ENCODE measurements at regions not wholly inside any gene's neighbourhood (a gene's known extent, or its start where the extent isn't known, plus 50 kb on each side); places are given as distances from the start of the nearest gene placed in this dataset.

DNA sequence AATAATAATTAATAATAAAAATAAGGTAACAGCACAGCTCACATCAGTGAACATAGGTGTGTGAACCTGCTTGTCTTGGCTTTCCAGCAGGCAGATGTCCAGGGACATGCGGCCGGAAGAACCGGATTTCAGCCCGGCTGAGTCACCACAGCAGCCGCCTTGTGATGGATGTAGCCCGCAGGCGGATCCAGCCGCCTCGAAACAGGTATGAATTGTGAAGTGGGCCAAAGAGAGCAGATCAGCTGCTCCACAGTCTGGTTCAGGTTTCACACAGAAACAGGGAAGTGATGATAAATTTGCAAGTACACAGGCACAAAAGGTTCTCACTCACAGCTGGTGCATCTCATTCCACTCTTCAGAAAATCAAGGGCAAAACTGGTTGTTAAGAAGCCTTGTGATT lies 55.1 kb downstream of the ID4 start:
- POLR2A ChIA-PET (ENCODE audit: partially characterized antibody): no interaction called here
- CTCF ChIA-PET (ENCODE audit: partially characterized antibody): no interaction called here
- H2BK15ac ChIP-seq (ENCODE audit: low read length): no peak overlapping the region

More for the DNA sequence above, 55.1 kb downstream of the ID4 start:
- peak overlapping the region; percentile 68; the same call in 1 of the 2 replicates for H2AFZ ChIP-seq (ENCODE audit: low read length)
- H3K9ac ChIP-seq (replicated peaks in 1 of 4; ENCODE audit: extremely low read depth in 1 of 4, low read depth in 3 of 4, low read length in 3 of 4): no peak overlapping the region
- no peaks in the 10 kb centered on the region for H3K4me1 ChIP-seq (replicated peaks in 1 of 4; ENCODE audit: control insufficient read depth in 3 of 4, insufficient read depth in 4 of 4, low read length in 3 of 4)
- no peaks in the 10 kb centered on the region for H3K36me3 ChIP-seq (ENCODE audit: control insufficient read depth in 2 of 4, insufficient read depth in 4 of 4, low read length in 3 of 4)
- H2BK5ac ChIP-seq (ENCODE audit: low read depth, low read length): no peak overlapping the region
- no peak overlapping the region for H2BK12ac ChIP-seq (ENCODE audit: low read depth, low read length)
- no peaks in the 10 kb centered on the region for H3K79me2 ChIP-seq (ENCODE audit: control insufficient read depth in 1 of 2, insufficient read depth in 2 of 2, low read length in 2 of 2)
- FAIRE-seq: no peak
- peaks cover 0 to 4% of the 10 kb centered on the region in 2 experiments; a peak in 1 of 4 replicates for H3K9me3 ChIP-seq (ENCODE audit: insufficient read depth in 2 of 2, low read depth in 1 of 2, low read length in 1 of 2)
- H4K5ac ChIP-seq (ENCODE audit: insufficient read length, low read depth, low read length): no peak overlapping the region
- TF ChIP-seq RXRA (IDR thresholded peaks at IDR 0.05; ENCODE audit: insufficient read depth, low read depth, low read length): no peak
- no peak for TF ChIP-seq EGR1 (IDR thresholded peaks at IDR 0.05; ENCODE audit: borderline replicate concordance, low read depth, low read length)
- TF ChIP-seq, protein P1, sequence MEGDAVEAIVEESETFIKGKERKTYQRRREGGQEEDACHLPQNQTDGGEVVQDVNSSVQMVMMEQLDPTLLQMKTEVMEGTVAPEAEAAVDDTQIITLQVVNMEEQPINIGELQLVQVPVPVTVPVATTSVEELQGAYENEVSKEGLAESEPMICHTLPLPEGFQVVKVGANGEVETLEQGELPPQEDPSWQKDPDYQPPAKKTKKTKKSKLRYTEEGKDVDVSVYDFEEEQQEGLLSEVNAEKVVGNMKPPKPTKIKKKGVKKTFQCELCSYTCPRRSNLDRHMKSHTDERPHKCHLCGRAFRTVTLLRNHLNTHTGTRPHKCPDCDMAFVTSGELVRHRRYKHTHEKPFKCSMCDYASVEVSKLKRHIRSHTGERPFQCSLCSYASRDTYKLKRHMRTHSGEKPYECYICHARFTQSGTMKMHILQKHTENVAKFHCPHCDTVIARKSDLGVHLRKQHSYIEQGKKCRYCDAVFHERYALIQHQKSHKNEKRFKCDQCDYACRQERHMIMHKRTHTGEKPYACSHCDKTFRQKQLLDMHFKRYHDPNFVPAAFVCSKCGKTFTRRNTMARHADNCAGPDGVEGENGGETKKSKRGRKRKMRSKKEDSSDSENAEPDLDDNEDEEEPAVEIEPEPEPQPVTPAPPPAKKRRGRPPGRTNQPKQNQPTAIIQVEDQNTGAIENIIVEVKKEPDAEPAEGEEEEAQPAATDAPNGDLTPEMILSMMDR (IDR thresholded peaks at IDR 0.05; ENCODE audit: control extremely low read depth in 1 of 3, insufficient read depth in 1 of 3, low read depth in 1 of 3, low read length in 3 of 3): no peak
- TF ChIP-seq KDM5A (IDR thresholded peaks at IDR 0.05; ENCODE audit: low read length): no peak
- TF ChIP-seq POLR2A (IDR thresholded peaks at IDR 0.05; ENCODE audit: control extremely low read depth in 1 of 2, low read depth in 2 of 2, low read length in 2 of 2): no peak
- TF ChIP-seq, protein P2, sequence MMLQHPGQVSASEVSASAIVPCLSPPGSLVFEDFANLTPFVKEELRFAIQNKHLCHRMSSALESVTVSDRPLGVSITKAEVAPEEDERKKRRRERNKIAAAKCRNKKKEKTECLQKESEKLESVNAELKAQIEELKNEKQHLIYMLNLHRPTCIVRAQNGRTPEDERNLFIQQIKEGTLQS (IDR thresholded peaks at IDR 0.05; ENCODE audit: insufficient read depth, low read depth, low read length): no peak
- no peak for TF ChIP-seq NRF1 (IDR thresholded peaks at IDR 0.05; ENCODE audit: low read depth, low read length)
- TF ChIP-seq, protein P3, sequence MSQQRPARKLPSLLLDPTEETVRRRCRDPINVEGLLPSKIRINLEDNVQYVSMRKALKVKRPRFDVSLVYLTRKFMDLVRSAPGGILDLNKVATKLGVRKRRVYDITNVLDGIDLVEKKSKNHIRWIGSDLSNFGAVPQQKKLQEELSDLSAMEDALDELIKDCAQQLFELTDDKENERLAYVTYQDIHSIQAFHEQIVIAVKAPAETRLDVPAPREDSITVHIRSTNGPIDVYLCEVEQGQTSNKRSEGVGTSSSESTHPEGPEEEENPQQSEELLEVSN (IDR thresholded peaks at IDR 0.05): no peak
- no peak for TF ChIP-seq EZH2 (IDR thresholded peaks at IDR 0.05; ENCODE audit: low read depth, low read length, severe bottlenecking)
- TF ChIP-seq SRF (IDR thresholded peaks at IDR 0.05; ENCODE audit: low read depth, low read length): no peak
- no peak for TF ChIP-seq BRCA1 (IDR thresholded peaks at IDR 0.05; ENCODE audit: low read depth, low read length)
- no peak overlapping the region for H2BK120ac ChIP-seq (replicated peaks; ENCODE audit: low read depth, low read length)
- no peak overlapping the region for H3K56ac ChIP-seq (replicated peaks; ENCODE audit: insufficient read length, low read depth, low read length)
- H3K79me1 ChIP-seq (ENCODE audit: low read depth, low read length): no peaks in the 10 kb centered on the region; the same call in 1 of the 2 replicates
- H2AK5ac ChIP-seq (ENCODE audit: low read depth, low read length): no peak overlapping the region
- H3K4me2 ChIP-seq (ENCODE audit: insufficient read depth in 1 of 2, low read depth in 2 of 2, low read length in 2 of 2): no peak overlapping the region
- no peak overlapping the region for H2BK20ac ChIP-seq (ENCODE audit: low read length)
- no peak overlapping the region for H3K23ac ChIP-seq (ENCODE audit: insufficient read length)
- no peak overlapping the region for H3K18ac ChIP-seq (ENCODE audit: extremely low read depth, low read length)
- no peak overlapping the region for H3K4me3 ChIP-seq (ENCODE audit: extremely low read depth in 1 of 4, insufficient read depth in 2 of 4, low read depth in 3 of 4, low read length in 4 of 4)
- no peaks in the 10 kb centered on the region for H3K27me3 ChIP-seq (replicated peaks in 1 of 4; ENCODE audit: control insufficient read depth in 3 of 4, extremely low read depth in 1 of 4, insufficient read depth in 3 of 4, low read length in 3 of 4)
- no peaks in the 10 kb centered on the region for H4K20me1 ChIP-seq (replicated peaks in 1 of 2; ENCODE audit: control insufficient read depth in 1 of 2, insufficient read depth in 2 of 2, low read length in 2 of 2)
- 97% methylated on average over 9 of the region's 9 CpGs; no CpG with 5 or more reads in 1 of the 2 experiments for WGBS, 2 experiments (ENCODE audit: extremely low coverage in 1 of 2, insufficient coverage in 1 of 2, insufficient read length in 1 of 2, insufficient replicate concordance in 2 of 2, low coverage in 1 of 2, low lambda C conversion rate in 2 of 2, missing lambda C conversion rate in 1 of 2)
- DNase-seq (ENCODE audit: low read depth in 1 of 2, low spot score in 2 of 2): no peak
- H3K23me2 ChIP-seq (ENCODE audit: low read depth, low read length): no peaks in the 10 kb centered on the region; the same call in 1 of the 2 replicates
- H4K8ac ChIP-seq (ENCODE audit: extremely low read depth, insufficient read depth, low read length): no peak overlapping the region
- H3K27ac ChIP-seq (ENCODE audit: low read depth, low read length): no peak overlapping the region
- H3K4ac ChIP-seq (replicated peaks; ENCODE audit: insufficient read length, low read depth, low read length): no peak overlapping the region
- no peak overlapping the region for H3K14ac ChIP-seq (ENCODE audit: insufficient read length)
- H4K91ac ChIP-seq (replicated peaks; ENCODE audit: insufficient read length, low read length): no peak overlapping the region

All from H1 (cell line).